Peyer's patch (tissue), 4 donors: ENCODE measurements at regions not wholly inside any gene's neighbourhood (a gene's known extent, or its start where the extent isn't known, plus 50 kb on each side); places are given as distances from the start of the nearest gene placed in this dataset.

Experiments used
- POLR2A ChIP-seq, 2 donors: fragments of 450-650 bp; IDR thresholded peaks; one replicate each; pipeline ENCODE4 v1.5.1; 2017; ENCODE audit warnings: antibody characterized with exemption in 2 of 2, mild to moderate bottlenecking in 2 of 2, moderate library complexity in 2 of 2
- TF ChIP-seq, protein P1 (sequence below), 6 experiments: fragments of 450-650 bp in 4 of 6; fragments of 200-600 bp in 2 of 6; sonication (generic) in 1 of 6; IDR thresholded peaks; one replicate each; pipeline ENCODE4 v1.5.1; 2017 to 2019; ENCODE audit warnings: antibody characterized with exemption in 6 of 6, mild to moderate bottlenecking in 3 of 6, moderate library complexity in 1 of 6

DNA sequence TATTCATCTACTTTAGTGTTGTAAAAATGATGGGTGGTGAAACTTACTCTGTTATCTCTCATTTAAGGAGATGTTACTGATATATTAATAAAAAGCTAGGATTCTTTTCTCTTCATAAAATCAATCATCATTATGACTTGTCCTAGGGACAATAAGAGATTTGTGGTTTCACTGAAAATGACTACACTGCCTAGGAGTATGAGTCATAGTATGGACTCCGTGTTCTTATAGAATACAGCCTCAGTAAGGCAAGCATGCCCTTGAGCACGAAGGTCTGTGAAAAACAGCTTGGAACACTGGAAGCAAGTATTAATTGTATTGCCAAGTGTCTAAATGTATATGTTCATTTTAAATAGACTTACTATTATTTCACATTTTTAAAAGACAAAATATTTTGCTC is 749.2 kb upstream of the PCDH15 start:
- TF ChIP-seq POLR2A (IDR thresholded peaks at IDR 0.05) = no peak
- TF ChIP-seq, protein P1, sequence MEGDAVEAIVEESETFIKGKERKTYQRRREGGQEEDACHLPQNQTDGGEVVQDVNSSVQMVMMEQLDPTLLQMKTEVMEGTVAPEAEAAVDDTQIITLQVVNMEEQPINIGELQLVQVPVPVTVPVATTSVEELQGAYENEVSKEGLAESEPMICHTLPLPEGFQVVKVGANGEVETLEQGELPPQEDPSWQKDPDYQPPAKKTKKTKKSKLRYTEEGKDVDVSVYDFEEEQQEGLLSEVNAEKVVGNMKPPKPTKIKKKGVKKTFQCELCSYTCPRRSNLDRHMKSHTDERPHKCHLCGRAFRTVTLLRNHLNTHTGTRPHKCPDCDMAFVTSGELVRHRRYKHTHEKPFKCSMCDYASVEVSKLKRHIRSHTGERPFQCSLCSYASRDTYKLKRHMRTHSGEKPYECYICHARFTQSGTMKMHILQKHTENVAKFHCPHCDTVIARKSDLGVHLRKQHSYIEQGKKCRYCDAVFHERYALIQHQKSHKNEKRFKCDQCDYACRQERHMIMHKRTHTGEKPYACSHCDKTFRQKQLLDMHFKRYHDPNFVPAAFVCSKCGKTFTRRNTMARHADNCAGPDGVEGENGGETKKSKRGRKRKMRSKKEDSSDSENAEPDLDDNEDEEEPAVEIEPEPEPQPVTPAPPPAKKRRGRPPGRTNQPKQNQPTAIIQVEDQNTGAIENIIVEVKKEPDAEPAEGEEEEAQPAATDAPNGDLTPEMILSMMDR (IDR thresholded peaks at IDR 0.05) = no peak
